Mesothelial cell of epicardium (in vitro differentiated cells): ENCODE measurements at regions not wholly inside any gene's neighbourhood (a gene's known extent, or its start where the extent isn't known, plus 50 kb on each side); places are given as distances from the start of the nearest gene placed in this dataset.

Source experiments
- DNase-seq, 2 experiments: peaks; one replicate each; pipeline ENCODE4 v3.0.0; 2021; ENCODE audit warnings: low spot score in 2 of 2; ENCODE audit not compliant: unreplicated experiment in 2 of 2
- H3K27ac Mint-ChIP-seq: 2 replicates; pipeline ENCODE4 v1.8.0; 2021; ENCODE audit warnings: mixed read lengths
- H3K27me3 Mint-ChIP-seq: 2 replicates; pipeline ENCODE4 v1.8.0; 2021; ENCODE audit warnings: low read depth, mixed read lengths
- H3K36me3 Mint-ChIP-seq: 2 replicates; pipeline ENCODE4 v1.8.0; 2021; ENCODE audit warnings: mixed read lengths
- H3K4me1 Mint-ChIP-seq: 2 replicates; pipeline ENCODE4 v1.8.0; 2021; ENCODE audit warnings: mixed read lengths
- H3K4me3 Mint-ChIP-seq: 2 replicates; pipeline ENCODE4 v1.8.0; 2021; ENCODE audit warnings: mild to moderate bottlenecking, moderate library complexity, mixed read lengths
- H3K9me3 Mint-ChIP-seq: 2 replicates; pipeline ENCODE4 v1.8.0; 2021; ENCODE audit warnings: mixed read lengths
- CTCF ChIP-seq: fragments of 200-600 bp; sonication (generic); IDR thresholded peaks from one replicate; pipeline ENCODE4 v1.5.0; 2021; ENCODE audit warnings: antibody characterized with exemption; ENCODE audit not compliant: unreplicated experiment

DNA sequence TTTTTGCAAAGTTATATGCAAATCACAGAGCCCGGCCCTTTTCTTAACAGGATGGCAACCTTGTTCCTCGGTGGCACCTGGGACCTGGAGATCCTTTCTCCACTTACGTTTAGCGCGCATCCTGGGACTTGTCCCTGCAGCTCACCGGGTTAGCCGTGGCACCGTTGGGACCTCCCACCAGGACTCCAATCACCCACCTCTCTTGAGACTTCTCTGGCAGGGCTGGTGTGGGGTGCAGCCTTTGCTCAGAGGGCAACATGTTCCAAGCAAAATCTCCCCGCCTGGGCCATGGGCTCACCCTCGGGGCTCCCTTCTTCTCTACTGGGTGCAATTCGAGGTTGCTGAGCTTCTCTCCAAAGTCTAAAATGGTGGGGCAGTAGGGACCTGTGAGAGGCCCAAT is 211.9 kb upstream of the UMPS start:
- Mint-ChIP-seq H3K36me3 (no peaks in the 10 kb centered on the region), H3K27me3 (no peaks in the 10 kb centered on the region), H3K27ac (no peak overlapping the region), H3K9me3 (no peaks in the 10 kb centered on the region), H3K4me3 (no peak overlapping the region), H3K4me1 (no peaks in the 10 kb centered on the region)
- DNase-seq, result no peak
- TF ChIP-seq CTCF, result no peak

DNA sequence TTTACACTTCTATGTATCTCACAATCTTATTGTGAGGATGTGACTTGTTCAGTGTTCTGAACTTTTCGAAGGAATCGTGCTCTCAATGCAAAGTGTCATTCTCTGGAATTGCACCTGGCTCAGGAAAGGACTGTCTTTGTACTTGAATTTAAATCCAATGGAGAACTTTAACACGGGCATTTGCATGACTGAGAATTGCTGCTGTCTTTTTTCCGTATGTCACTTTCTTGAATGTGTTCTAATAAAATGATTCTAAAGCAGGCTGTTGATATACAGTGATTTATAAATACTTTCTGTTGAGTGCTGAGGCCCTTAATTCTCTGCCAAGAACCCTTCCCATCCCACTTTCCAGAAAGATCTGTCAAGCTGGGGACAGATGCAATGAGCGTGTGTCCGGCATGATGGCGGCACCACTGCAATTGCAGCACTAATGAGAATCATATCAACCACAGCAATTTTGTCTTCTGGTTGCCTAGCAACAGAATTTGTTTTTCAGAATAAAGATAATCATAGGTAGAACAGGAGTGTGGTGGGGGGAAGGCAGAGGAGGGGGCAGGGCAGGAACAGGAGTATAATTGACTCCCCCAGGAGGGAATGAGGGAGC is 210.6 kb upstream of the UMPS start:
- H3K9me3 Mint-ChIP-seq, result no peaks in the 10 kb centered on the region
- no peak overlapping the region for H3K27ac Mint-ChIP-seq
- H3K4me3 Mint-ChIP-seq, result no peak overlapping the region
- TF ChIP-seq CTCF, result no peak
- no peaks in the 10 kb centered on the region for H3K4me1 Mint-ChIP-seq
- H3K36me3 Mint-ChIP-seq, result no peaks in the 10 kb centered on the region
- no peak for DNase-seq
- H3K27me3 Mint-ChIP-seq, result no peaks in the 10 kb centered on the region

DNA sequence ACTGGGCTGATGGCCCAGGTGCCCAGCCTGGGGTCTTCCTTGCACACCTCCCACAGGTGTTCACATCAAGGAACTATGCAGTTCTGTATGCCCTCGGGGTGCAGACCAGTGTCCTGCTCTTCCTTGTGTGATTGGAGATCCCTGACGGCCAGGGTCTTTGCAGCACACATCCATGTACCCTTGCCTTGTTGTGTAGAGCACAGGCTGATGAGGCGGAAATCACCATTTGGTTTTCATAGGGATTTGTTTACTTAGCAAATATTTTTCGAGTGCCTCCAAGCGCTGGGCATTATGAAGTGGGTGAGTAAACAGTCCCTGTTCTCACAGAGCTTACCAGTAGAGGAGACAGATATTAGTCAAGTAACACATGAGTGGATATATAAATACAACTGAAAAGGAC is 209.3 kb upstream of the UMPS start:
- Mint-ChIP-seq H3K27me3 (no peaks in the 10 kb centered on the region), H3K27ac (no peak overlapping the region), H3K9me3 (peaks cover 9% of the 10 kb centered on the region), H3K4me3 (no peak overlapping the region), H3K36me3 (peaks cover 5% of the 10 kb centered on the region), H3K4me1 (no peaks in the 10 kb centered on the region)
- no peak for DNase-seq
- no peak for TF ChIP-seq CTCF

DNA sequence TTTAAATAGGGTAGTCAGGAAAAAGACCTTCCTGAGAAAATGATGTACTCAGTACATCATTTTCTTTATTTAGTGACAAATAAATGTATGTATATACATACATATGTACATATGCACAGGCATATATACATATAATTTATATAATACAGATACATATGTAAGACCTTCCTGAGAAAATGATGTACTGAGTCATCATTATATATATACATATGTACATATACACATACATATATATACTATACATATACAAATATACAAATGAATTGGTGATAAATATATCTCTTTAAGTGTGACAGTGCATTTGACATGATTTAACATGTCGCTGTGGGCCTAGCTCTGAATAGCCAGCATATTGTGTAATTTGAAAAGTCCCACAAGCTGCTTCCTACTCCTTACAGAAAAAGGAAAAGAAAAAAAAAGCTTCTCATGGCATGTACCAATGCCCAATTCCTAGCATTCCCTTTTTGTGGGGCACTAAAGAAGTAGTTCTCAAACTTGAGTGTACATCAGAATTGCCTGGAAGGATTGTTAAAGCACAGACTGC is 208.1 kb upstream of the UMPS start:
- TF ChIP-seq CTCF, result no peak
- Mint-ChIP-seq H3K4me1 (no peaks in the 10 kb centered on the region), H3K9me3 (peaks cover 13% of the 10 kb centered on the region), H3K36me3 (peaks cover 5% of the 10 kb centered on the region), H3K27ac (no peak overlapping the region), H3K27me3 (no peaks in the 10 kb centered on the region), H3K4me3 (no peak overlapping the region)
- no peak for DNase-seq

GRCh38 chr3:124526601-124527000 is 203.7 kb upstream of the UMPS start:
- no peaks in the 10 kb centered on the region for H3K4me1 Mint-ChIP-seq

More at GRCh38 chr3:124526601-124527000, 203.7 kb upstream of the UMPS start:
- TF ChIP-seq CTCF, result no peak
- Mint-ChIP-seq H3K36me3 (peaks cover 5% of the 10 kb centered on the region), H3K4me3 (no peak overlapping the region), H3K27me3 (no peaks in the 10 kb centered on the region), H3K9me3 (peaks cover 13% of the 10 kb centered on the region), H3K27ac (no peak overlapping the region)
- DNase-seq, result no peak
